Breast epithelium (tissue), 3 donors: ENCODE measurements at regions not wholly inside any gene's neighbourhood (a gene's known extent, or its start where the extent isn't known, plus 50 kb on each side); places are given as distances from the start of the nearest gene placed in this dataset.

ENCODE experiments used
- CTCF ChIP-seq, 3 donors: fragments of 450-650 bp; IDR thresholded peaks; one replicate each; pipeline ENCODE4 v1.5.1; 2016 to 2017; ENCODE audit warnings: antibody characterized with exemption in 3 of 3, mild to moderate bottlenecking in 3 of 3, moderate library complexity in 3 of 3
- POLR2A ChIP-seq: fragments of 450-650 bp; IDR thresholded peaks from one replicate; pipeline ENCODE4 v1.6.1; 2016; ENCODE audit warnings: antibody characterized with exemption, mild to moderate bottlenecking, moderate library complexity

DNA sequence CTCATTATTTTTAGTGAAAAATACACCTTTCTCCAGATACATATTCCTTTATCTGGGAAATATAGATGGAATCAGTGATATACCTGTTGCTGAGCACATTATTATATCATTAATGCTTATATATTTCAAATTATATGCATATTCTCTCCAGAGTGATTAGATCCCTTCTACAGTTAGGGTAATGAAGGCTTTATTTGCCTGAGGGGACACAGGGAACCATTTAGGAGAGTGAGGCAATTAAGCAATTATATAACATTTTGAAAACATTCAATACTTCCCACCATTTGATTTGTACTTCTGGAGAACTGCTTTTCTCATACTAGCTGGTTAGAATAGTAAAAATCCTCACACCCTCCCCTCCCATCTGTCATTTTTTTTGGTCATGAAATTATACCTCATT lies 212.8 kb upstream of the NOVA1 start:
- TF ChIP-seq CTCF (IDR thresholded peaks at IDR 0.05) = no peak
- no peak for TF ChIP-seq POLR2A
